ENCODE measurements at regions not wholly inside any gene's neighbourhood (a gene's known extent, or its start where the extent isn't known, plus 50 kb on each side); places are given as distances from the start of the nearest gene placed in this dataset.

GRCh38 chr4:126939401-126939800, 693.4 kb upstream of the INTU start:
- TF ChIP-seq CTCF (IDR thresholded peaks at IDR 0.05; ENCODE audit: borderline replicate concordance, extremely low read depth, low read length, poor library complexity, severe bottlenecking) (no peak), EZH2 (IDR thresholded peaks at IDR 0.05; ENCODE audit: borderline replicate concordance, low read depth, low read length, severe bottlenecking) (no peak)
